ENCODE measurements at regions not wholly inside any gene's neighbourhood (a gene's known extent, or its start where the extent isn't known, plus 50 kb on each side); places are given as distances from the start of the nearest gene placed in this dataset.

DNA sequence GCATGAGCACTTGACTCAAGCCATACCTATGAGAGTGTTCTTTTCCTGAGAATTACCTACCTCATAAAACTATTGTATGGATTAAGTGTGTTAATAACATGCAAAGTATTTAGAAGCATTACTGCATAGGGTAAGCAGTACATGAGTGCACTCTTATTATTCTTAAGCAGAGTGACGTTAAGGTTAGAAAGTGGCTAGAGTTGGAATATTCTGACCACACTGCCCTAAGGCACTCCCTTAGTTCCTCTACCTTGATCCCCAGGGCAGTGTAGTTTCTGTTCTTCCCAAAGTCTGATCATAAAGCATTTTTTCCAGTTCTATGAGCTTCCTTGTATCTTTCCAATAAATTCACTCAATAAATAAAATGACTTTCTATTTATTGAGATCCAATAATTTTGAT, 189.2 kb downstream of the PCSK1 start:
- DNase-seq, result no peak

DNA sequence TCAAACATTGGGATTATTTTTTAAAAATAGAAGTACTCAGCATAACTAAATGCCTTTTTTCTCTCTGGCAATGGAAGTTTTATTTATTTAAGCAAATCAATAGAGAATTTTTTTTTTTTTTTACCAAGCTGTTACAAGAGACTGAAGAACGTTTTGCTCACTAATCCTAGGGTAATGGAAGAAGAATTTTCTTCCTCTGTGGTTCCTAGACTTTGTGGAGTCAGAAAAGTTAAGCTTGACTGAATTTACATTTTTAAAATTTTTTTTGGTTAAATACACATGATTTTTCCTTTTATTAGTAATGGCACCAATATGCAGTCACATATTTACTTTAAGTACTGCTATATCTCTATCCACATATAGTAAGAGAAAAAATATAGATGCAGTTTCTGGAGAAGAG, 189.8 kb downstream of the PCSK1 start:
- DNase-seq, result no peak

DNA sequence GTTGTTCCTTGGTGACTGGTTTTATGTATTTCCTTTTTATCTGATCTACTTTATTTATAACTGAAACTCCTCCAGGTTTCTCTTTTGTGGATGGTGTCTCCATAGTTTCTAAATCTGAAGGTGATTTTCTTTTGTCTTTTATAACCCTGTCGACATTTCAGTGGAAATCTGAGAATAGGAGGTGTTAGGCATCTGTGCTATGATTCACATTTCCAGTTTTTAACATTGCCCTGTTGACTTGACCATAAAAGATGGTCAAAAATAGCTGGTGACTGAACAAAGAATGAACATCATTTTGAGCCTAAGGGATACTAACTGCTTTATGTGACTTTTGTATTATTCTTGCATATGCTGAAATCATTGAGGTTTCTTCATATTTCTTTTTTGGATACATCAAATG, 190.5 kb downstream of the PCSK1 start:
- no peak for DNase-seq

DNA sequence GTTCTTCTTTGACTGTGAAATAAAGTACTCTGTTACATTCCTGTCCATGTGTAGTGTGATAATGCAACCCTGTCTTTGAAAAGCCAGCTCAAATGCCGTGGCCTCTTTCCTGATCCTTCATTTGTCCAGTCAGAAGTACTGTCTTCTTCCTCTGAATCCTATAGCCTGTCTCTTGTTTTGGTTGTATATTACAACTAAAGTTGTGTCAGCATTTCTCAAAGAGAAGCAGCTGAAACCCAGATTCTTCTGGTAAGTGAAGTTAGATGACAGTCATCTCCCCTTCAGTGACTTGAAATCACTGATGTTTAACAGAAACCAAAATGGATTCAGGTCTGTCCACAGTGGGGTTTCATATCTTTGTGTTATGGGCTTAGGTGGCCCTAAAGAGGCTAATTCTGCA, 196.2 kb downstream of the PCSK1 start:
- no peak for DNase-seq

DNA sequence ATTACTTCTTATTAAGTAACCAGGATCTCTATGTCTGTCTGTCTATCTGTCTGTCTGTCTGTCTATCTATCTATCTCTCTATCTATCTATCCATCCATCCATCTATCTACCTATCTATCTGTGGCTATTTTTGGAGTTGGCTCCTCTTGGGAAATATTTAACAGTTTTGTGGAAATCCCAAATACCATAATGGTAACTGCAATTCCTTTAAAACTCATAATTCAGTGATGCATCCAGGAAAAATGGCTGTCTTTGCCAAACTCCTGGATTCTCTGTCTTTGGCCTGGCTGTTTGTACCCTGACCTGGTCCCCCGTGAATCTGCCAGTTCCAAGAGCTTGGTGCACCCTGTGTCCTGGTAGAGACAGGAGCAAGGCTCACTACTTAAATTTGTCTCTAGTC, 197.0 kb downstream of the PCSK1 start:
- no peak for DNase-seq

DNA sequence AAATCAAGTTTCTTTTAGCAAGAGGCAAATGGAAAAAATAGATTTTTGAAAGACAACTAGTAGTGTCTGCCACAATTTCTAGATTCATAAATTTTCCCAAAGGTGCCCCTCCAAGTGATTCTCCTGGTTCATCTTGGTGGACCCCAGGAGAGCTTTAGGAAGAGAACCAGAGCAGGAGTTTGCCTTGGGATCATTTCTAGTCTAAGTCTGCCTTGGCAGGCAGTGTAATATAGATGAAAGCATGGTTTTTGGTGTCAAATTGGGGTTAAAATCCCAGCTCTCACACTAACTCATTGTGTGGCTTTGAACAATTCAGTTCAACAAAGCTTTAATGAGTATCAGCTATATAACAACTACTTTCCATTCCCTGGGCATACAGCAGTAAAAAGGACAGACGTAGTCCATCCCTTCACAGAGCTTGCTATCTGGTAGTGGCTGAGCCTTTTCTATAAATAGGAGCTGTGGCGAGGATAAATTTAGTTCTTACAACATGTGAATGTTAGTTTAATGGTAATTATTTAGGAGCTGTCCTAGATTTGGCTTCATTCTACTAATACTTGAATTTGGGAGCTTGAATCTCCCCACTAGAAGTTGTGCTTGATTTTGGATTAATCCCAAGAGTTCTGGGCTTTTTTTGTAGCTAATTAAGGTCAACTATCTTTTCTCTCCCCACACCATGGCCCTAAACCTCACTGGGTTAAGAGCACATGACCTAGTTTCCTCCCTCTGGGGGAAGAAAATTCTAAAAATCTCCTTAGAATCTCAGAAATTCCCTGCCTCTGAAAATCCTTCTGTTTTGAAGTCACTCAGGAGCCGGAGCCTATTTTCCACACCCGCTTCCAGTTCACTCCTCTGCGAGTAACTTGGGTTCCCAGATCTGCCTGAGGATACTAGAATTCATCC, 197.8 kb downstream of the PCSK1 start:
- no peak for DNase-seq

DNA sequence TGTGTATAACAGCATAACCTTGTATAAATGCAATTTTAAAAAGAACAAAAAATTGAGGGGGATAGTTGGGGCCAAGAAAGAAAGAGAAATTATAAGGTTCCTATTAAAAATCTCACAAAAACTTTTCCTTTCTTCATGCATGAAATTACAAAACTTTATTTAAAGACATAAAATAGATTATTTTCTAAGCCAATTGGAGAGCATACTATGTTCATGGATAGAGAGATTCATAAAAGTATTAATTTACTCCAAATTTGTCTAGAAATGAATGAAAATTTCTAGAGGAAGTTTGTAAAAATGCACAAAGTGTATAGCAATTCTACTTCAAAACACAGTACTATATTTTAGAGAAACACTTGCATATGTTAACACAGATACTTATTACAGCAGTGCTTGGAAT, 200.4 kb downstream of the PCSK1 start:
- DNase-seq, result no peak

DNA sequence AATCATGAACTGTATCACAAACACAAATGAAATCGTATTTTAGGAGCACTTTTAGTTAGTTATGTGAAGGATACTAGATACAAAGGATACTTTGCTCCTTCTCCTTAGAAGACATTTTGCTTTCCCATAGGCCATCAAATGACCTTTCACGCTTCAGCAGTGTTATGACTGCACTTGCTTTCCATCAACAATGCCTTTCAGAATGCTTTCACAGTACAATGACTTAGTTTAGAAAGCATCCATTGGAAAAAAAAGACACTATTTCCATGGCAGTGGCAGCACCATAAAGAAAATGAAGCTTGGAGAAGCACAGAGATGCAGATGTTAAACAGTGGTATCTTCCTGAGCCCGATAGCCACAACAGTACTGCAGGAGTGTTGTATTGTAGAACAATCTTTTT, 203.9 kb downstream of the PCSK1 start:
- DNase-seq, result no peak

DNA sequence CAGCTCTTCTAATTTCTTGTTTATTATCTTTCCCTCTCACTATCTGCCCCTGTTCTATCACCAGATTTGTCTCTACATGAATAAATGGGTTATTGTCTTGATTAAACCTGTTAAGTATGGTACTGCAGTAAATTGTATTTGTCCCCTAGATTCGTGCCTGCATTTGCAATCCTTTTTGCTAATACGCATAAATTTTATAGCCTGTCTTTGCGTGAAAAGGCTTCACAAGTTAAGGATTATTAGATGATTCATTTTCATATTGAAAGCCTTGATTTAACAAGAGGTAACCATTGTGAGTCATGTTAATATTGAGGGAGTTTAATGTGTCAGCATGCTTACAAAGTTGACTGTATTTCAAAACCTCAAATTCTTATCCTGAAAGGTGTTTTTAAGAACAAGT, 204.6 kb downstream of the PCSK1 start:
- DNase-seq, result no peak

DNA sequence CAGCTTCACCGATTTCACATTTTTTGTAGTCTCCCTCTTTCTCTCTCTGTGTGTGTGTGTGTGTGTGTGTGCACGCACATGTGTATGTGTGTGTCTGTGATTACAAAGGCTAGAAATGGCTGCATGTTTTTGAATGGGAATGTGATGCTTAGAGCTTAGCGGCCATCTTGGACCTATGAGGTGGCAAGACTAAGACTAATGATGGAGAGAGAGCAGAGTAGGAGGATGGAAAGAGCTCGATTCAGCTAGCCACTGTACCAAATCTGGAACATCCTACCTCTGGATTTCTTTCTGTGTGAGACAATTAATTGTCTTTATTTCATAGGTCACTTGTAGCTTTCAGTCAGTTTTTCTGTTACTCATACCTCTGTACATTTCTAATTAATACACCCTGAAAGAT, 205.1 kb downstream of the PCSK1 start:
- DNase-seq, result no peak

DNA sequence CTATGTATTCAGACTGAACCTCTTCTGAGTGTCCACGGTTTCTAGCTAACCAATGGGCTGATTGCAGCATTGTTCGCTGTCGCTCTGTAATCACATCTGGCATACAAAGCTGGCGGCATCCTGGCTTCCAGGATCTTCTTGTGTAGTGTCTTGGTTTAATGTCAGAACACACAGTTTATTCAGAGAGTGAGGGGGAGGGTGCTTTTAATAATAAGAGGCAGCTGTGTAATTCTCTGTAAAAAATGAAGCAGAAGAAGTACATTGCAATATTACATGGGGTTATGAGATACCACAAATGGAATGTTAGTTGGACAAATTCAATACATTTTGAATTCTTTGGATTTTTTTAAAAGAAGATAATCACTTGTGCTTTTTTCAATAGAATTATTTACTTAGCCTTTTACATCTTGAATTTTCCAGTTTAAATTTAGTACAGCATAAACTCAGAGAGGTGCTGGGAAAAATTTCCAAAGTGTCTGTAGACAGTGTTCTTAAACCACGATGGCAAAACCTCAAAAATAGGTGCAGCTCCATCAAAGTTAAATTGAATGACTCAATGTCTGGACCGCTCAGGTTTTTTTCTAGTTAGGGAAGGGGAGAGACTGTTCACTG, 206.0 kb downstream of the PCSK1 start:
- DNase-seq, result no peak

DNA sequence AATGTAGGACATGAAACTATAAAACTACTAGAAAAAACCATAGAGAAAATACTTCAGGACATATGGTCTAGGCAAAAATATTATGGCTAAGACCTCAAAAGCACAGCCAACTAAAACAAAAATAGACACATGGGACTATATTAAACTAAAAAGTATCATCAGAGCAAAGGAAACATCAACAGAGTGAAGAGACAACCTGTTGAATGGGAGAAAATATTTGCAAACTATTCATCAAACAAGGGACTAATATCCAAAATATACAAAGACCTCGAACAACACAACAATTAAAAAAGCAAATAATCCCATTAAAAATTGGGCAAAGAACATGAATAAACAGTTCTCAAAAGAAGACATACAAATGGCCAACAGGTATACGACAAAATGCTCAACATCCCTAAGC, 210.9 kb downstream of the PCSK1 start:
- no peak for DNase-seq

DNA sequence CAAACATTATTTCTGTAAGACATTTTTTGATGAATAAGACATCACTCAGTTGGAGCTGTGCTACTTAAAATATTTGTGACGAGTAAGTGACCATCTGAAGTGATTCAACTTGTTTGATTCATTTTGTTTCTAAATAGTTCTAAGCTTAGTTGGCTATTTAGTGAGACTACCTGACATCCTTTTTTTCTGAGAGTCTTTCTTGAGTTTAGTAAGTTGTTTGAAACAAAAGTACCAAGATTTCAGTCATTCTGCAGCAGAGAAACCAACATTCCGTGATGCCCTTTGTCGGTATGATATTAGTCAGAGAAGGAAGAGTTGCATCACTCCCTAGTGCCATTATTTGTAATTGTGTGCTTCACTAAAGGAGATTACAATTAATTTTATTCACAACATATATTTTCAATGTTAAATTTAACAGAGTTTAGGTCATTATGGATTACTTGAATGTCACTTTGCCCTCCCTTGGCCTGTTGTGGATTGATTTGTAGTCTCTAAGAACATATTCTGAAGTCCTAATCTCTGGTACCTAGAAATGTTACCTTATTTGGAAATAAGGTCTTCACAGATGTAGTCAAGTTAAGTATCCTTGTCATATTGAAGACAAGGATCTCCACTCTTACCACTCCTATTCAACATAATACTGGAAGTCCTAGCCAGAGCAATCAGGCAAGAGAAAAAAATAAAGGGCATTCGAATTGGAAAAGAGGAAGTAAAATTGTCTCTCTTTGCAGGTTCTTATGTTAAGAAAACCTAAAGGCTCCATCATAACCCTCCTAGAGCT, 212.2 kb downstream of the PCSK1 start:
- DNase-seq, result no peak

DNA sequence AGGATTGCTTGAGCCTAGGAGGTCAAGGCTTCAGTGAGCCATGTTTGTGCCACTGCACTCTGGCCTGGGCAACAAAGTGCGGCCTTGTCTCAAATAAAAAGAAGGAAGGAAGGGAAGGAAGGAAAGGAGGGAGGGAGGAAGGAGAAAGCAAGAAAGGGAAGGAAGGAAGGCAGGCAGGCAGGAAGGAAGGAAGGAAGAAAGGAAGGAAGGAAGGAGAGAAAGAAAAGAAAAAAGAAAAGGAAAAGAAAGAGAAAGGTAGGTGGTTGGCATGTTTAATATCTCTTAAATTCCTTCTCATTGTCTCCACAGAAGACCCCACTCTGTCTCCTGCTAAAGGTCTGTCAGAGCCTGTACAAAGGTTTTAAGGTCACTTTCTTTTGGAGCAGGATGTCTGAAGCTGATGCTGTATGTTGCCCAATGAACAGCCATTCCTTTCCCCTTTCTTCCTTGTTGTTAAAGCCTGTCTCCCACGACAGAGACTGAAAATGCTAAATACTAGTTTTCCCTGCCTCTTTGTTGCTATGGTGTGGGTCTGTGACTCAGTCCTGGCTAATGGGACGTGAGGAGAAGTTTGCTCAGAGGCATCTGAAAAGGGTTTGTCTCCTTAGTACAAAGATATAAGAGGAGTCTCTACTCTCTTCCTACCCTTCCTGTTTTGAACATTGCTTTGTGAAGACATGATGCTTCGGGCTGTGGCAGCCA, 213.3 kb downstream of the PCSK1 start:
- no peak for DNase-seq

DNA sequence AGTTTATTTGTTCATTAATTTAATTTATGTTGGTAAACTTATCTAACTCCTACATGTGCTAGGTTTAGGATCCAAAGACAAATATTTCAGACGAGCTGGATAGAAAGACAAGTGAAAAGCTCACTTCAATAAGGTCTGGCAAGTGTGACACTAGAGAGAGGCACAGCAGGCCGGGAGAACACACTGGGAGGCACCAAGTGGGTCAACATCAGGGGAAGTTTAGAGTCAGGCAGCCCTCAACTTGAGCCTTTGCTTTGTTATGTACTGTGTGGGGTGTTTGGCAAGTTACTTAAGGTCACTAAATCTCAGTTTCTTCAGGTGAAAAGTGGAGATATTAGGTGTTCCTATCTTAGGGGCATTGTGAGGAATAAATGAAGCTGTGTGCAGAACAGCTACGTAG, 214.4 kb downstream of the PCSK1 start:
- no peak for DNase-seq

DNA sequence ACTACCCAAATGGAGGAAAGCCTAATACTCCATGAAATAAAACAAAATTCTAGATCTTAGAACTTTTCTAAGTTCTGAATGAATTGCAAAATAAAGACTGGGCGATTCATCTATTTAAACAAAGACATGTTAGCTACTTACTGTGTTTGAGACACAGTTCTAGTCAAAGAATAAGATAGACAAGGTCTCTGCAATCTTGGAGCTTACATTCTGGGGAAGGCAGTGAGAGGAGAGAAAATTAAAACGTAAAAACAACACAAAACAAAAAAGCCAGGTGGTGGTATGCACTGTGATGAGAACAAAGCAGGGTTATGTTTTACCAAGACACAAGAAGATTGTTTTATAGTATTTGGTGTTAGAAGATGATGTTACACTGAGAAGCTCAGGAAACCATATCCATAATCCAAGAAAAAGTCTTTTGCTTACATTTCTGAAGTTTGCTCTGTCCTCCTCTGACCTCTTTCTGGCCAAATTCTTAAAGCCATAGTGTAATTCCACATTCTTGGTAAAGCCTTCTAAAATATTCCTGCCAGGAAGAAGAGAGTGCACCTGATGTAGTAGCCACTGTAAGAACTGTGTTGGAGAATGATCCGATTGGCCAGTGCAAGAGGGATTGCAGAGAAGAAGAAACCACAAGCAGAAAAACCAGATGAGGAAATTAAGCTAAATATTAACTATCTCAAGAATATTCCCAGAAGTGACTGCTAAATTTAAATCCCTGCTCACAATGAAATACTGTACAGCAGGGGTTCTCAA, 218.4 kb downstream of the PCSK1 start:
- no peak for DNase-seq

DNA sequence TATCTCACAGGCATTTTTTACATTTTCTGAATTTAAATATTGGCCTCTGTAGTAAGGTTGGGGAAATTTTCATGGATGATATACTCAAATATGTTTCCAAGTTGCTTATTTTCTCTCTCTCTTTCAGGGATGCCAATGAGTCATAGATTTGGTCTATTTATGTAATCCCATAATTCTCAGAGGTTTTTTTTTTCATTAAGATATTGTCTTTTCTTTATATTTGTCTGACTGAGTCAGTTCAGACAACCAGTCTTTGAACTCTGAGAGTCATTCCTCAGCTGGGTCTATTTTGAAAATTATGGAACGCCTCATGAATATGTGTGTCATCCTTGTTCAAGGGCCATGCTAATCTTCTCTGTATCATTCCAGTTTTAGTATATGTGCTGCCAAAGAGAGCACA, 223.2 kb downstream of the PCSK1 start:
- DNase-seq, result no peak

DNA sequence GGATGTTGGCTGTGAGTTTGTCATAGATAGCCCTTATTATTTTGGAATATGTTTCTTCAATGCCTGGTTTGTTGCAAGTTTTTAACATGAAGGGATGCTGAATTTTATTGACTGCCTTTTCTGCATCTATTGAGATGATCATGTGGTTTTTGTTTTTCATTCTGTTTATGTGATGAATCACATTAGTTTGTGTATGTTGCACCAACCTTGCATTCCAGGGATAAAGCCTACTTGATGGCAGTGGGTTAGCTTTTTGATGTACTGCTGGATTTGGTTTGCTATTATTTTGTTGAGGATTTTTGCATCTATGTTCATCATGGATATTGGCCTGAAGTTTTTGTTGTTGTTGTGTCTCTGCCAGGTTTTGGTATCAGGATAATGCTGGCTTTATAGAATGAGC, 225.6 kb downstream of the PCSK1 start:
- DNase-seq, result no peak

DNA sequence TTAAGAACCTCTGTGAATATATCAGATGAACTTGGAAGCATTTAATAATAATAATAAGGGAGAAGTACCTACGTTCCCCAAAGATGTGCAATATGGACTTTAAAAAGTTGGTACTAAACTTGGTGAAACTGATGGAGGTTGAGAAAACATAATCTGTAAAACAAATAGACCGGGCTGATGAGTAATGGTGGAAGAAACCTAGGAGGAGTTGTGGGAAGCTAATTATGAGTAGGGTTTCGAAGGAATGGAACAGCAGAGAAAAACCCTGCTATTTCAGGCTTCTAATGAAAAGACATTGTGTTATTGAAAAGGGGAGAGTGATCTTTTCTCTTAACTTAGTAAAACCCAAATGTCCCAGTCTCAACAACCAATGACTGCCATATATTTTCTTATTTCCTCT, 229.3 kb downstream of the PCSK1 start:
- DNase-seq, result no peak

DNA sequence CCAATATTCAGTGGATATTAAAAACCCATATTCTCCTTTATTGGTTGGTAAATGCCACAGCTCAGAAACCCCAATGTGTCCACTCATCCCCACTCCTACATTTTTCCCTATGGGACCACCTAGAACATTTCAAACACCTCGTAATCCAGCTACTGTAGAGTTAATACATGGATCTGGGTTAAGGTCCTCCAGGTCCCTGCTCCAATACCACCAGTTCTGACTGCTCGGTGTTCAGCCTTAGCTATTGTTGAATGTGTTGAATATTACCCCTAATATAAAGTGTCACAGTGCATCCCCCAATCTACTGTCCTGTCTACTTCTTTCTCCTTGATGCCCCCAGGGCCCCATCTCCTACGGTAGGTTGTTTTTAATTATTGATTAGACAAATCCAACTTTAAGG, 231.5 kb downstream of the PCSK1 start:
- DNase-seq, result no peak

DNA sequence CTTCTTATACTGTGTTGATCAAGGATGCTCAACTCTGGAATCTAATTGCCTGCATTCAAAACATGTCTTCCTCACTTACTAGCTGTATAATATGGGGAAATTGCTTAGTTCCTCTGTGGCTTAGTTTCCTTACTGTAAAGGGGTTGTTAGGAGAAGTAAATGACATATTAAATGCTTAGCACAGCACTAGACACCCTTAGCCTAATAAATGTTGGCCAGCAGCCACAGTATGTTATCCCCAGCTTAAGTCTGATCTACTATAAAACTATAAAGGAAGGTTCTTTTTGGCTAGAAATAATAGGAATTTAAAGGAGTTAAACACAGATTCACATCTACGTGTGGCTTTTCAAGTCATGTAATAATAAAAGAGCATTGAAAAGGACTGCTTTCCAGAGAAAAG, 232.4 kb downstream of the PCSK1 start:
- no peak for DNase-seq

DNA sequence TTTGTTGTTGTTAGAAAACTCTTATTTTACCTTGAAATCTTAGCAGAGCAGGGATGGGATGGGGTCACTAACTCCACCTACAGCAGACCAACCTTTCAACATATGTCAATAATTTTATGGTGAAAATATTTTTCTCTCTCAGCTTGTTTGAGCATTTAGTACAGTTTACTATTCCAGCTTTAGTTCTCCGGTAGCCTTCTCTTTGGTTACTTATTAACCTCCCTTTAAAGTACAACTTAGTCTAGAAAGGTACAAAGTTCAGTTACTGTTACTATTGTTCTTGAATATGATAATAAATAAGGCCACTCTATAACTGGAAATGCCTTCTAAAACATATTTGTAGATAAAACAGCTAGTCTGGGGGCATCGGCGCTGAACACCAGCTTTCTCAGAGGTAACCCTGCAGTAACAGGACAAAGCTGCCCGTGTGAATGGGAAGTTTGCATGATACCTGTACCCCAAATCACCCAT, 233.3 kb downstream of the PCSK1 start:
- DNase-seq, result no peak

Measured in stimulated activated naive CD4-positive, alpha-beta T cell (primary cell).